K562 (cell line): ENCODE measurements at regions not wholly inside any gene's neighbourhood (a gene's known extent, or its start where the extent isn't known, plus 50 kb on each side); places are given as distances from the start of the nearest gene placed in this dataset.

Experiments
- ATAC-seq: fragments of 200-7000 bp; cut with Tn5 transposase; 3 replicates; pipeline ENCODE4 v1.9.1; 2020; ENCODE audit warnings: moderate library complexity
- BruUV-seq: library from RNA; stranded (reverse); fragments of 400-500 nt; replicated peaks from 2 replicates; lab custom pipeline; 2021; lab: Mats Ljungman, UMichigan
- CTCF ChIA-PET: fragments of 300-600 bp; formaldehyde crosslinking; extraction: SDS; loops from one replicate; lab custom pipeline; 2021; ENCODE audit warnings: low intra/inter-chr PET ratio; lab: Yijun Ruan, JAX
- POLR2A ChIA-PET: fragments of 300-600, 350-650 bp; sonication (Branson Sonifier 250); formaldehyde crosslinking; extraction: SDS; loops from one replicate; lab custom pipeline; 2021; ENCODE audit warnings: antibody characterized with exemption, inconsistent platforms; lab: Yijun Ruan, JAX
- DNase-seq, 4 experiments: peaks; one replicate each; pipeline versions ENCODE4 v3.0.0 to v3.0.0-alpha.2; 2011 to 2018; ENCODE audit warnings: low spot score in 3 of 4, mixed read lengths in 3 of 4; ENCODE audit errors: extremely low read depth in 1 of 4
- FAIRE-seq: peaks from 2 replicates; lab custom pipeline; 2011; peaks lifted over from hg19 to GRCh38; lab: Jason Lieb, UNC
- H2AFZ ChIP-seq: 2 replicates; pipeline ENCODE4 v1.6.0; 2011; ENCODE audit warnings: low read depth, low read length, control low read depth, inconsistent platforms
- H3K27ac ChIP-seq: fragments of 200-600 bp; 3 replicates; pipeline ENCODE4 v1.8.0; 2011; ENCODE audit warnings: low read depth, mild to moderate bottlenecking, control low read depth, inconsistent platforms, low read length, moderate library complexity, mixed read lengths; ENCODE audit errors: extremely low read depth
- H3K27me3 ChIP-seq, 2 experiments: fragments of 300-600 bp in 1 of 2; 2 replicates in 1 of 2; 3 replicates in 1 of 2; pipeline versions ENCODE4 v1.6.0 to v1.8.0; 2011; ENCODE audit warnings: inconsistent platforms in 2 of 2, low read length in 2 of 2, mild to moderate bottlenecking in 1 of 2, mixed read lengths in 1 of 2, moderate library complexity in 1 of 2; ENCODE audit not compliant: control insufficient read depth in 2 of 2, insufficient read depth in 2 of 2
- H3K36me3 ChIP-seq: fragments of 300-600 bp; 3 replicates; pipeline ENCODE4 v1.8.0; 2011; ENCODE audit warnings: mild to moderate bottlenecking, low read length, inconsistent platforms; ENCODE audit not compliant: control insufficient read depth, insufficient read depth
- H3K4me1 ChIP-seq, 2 experiments: fragments of 200-600 bp in 1 of 2; replicated peaks in 1 of 2; 2 replicates in 1 of 2; 3 replicates in 1 of 2; pipeline versions ENCODE4 v1.5.1 to v1.8.0; 2011; ENCODE audit warnings: inconsistent platforms in 2 of 2, low read length in 2 of 2, mild to moderate bottlenecking in 1 of 2, mixed read lengths in 1 of 2, moderate library complexity in 1 of 2; ENCODE audit not compliant: control insufficient read depth in 2 of 2, insufficient read depth in 2 of 2
- H3K4me2 ChIP-seq: 2 replicates; pipeline ENCODE4 v1.6.1; 2011; ENCODE audit warnings: low read length, control low read depth, inconsistent platforms, mixed read lengths; ENCODE audit not compliant: insufficient read depth
- H3K4me3 ChIP-seq: fragments of 200-600 bp; sonication (generic), shearing (Covaris generic); 2 replicates; pipeline ENCODE4 v1.5.1; 2016; ENCODE audit warnings: control low read depth, inconsistent platforms
- H3K79me2 ChIP-seq: fragments of 200-600 bp; 3 replicates; pipeline ENCODE4 v1.8.0; 2011; ENCODE audit warnings: low read length, inconsistent platforms; ENCODE audit not compliant: control insufficient read depth, insufficient read depth
- H3K9ac ChIP-seq, 2 experiments: 2 replicates each; pipeline versions ENCODE4 v1.6.0 to v1.6.1; 2011; ENCODE audit warnings: low read depth in 2 of 2, low read length in 2 of 2, control low read depth in 1 of 2, inconsistent platforms in 1 of 2, mild to moderate bottlenecking in 1 of 2, mixed read lengths in 1 of 2; ENCODE audit not compliant: insufficient read depth in 1 of 2
- H3K9me1 ChIP-seq: one replicate; pipeline ENCODE4 v1.6.0; 2011; ENCODE audit warnings: inconsistent platforms, mild to moderate bottlenecking, low read length, moderate library complexity; ENCODE audit not compliant: control insufficient read depth, insufficient read depth
- H3K9me3 ChIP-seq: replicated peaks from 2 replicates; pipeline ENCODE4 v1.5.1; 2011; ENCODE audit warnings: low read depth, low read length, inconsistent platforms; ENCODE audit not compliant: control insufficient read depth, insufficient read depth
- H4K20me1 ChIP-seq: replicated peaks from 2 replicates; pipeline ENCODE4 v1.6.1; 2011; ENCODE audit warnings: low read length, inconsistent platforms, mixed read lengths; ENCODE audit not compliant: control insufficient read depth, insufficient read depth
- AFF1 ChIP-seq, 2 experiments: fragments of 450-650 bp; IDR thresholded peaks; 2 replicates each; pipeline ENCODE4 v1.6.1; 2018; ENCODE audit warnings: mild to moderate bottlenecking in 2 of 2, low read depth in 1 of 2; ENCODE audit not compliant: partially characterized antibody in 2 of 2
- BDP1 ChIP-seq: IDR thresholded peaks from 3 replicates; pipeline ENCODE4 v1.6.1; 2011; ENCODE audit not compliant: insufficient read length, insufficient read depth
- EWSR1 ChIP-seq: fragments of 450-650 bp; IDR thresholded peaks from 2 replicates; pipeline ENCODE4 v1.6.1; 2018; ENCODE audit warnings: borderline replicate concordance, mild to moderate bottlenecking, low read depth, moderate library complexity; ENCODE audit not compliant: partially characterized antibody
- GABPB1 ChIP-seq: sonication (generic); formaldehyde crosslinking; IDR thresholded peaks from 2 replicates; pipeline ENCODE4 v1.8.0; 2022; ENCODE audit warnings: mild to moderate bottlenecking, missing genetic modification reagents
- HDAC3 ChIP-seq: fragments of 450-650 bp; IDR thresholded peaks from 2 replicates; pipeline ENCODE4 v1.6.1; 2018; ENCODE audit warnings: borderline replicate concordance, mild to moderate bottlenecking, moderate library complexity; ENCODE audit not compliant: partially characterized antibody
- KDM5B ChIP-seq: fragments of 200-600 bp; sonication (generic); IDR thresholded peaks from 2 replicates; pipeline ENCODE4 v1.6.1; 2012; ENCODE audit warnings: low read depth, mild to moderate bottlenecking, moderate library complexity, low read length, control low read depth, inconsistent platforms; ENCODE audit not compliant: insufficient replicate concordance
- RBBP5 ChIP-seq: fragments of 200-600 bp; sonication (generic); IDR thresholded peaks from 2 replicates; pipeline ENCODE4 v1.6.1; 2012; ENCODE audit warnings: borderline replicate concordance, mild to moderate bottlenecking, low read length, control low read depth, inconsistent platforms; ENCODE audit not compliant: insufficient read depth, poor library complexity, severe bottlenecking
- RBM22 ChIP-seq: fragments of 200-400 bp; formaldehyde crosslinking; IDR thresholded peaks from 2 replicates; pipeline ENCODE4 v1.6.1; 2018; ENCODE audit warnings: low read length, low read depth; ENCODE audit not compliant: poor library complexity, severe bottlenecking
- TAF9B ChIP-seq: fragments of 450-650 bp; IDR thresholded peaks from 2 replicates; pipeline ENCODE4 v1.6.1; 2018; ENCODE audit warnings: mild to moderate bottlenecking; ENCODE audit not compliant: partially characterized antibody
- TCF3 ChIP-seq: sonication (generic); formaldehyde crosslinking; IDR thresholded peaks from 2 replicates; pipeline ENCODE4 v1.4.0; 2020; ENCODE audit warnings: mild to moderate bottlenecking, missing genetic modification reagents
- TGIF2 ChIP-seq: sonication (generic); formaldehyde crosslinking; IDR thresholded peaks from 2 replicates; pipeline ENCODE4 v1.8.1; 2022; ENCODE audit warnings: mild to moderate bottlenecking, missing genetic modification reagents, moderate library complexity
- U2AF1 ChIP-seq: fragments of 200-400 bp; formaldehyde crosslinking; optimal IDR thresholded peaks from 2 replicates; pipeline ENCODE3; 2017; ENCODE audit warnings: mild to moderate bottlenecking, low read depth, low read length, moderate library complexity
- ZFP1 ChIP-seq: fragments of 450-650 bp; formaldehyde crosslinking; IDR thresholded peaks from 2 replicates; pipeline ENCODE4 v1.4.0; 2020; ENCODE audit warnings: mild to moderate bottlenecking, mixed read lengths
- ZNF57 ChIP-seq: fragments of 450-650 bp; formaldehyde crosslinking; IDR thresholded peaks from 2 replicates; pipeline ENCODE4 v1.4.0; 2020; ENCODE audit warnings: mild to moderate bottlenecking, moderate library complexity
- ZNF639 ChIP-seq, 2 experiments: fragments of 200-800 bp in 1 of 2; sonication (Bioruptor generic) in 1 of 2; sonication (generic) in 1 of 2; formaldehyde crosslinking in 1 of 2; IDR thresholded peaks in 1 of 2; conservative IDR thresholded peaks in 1 of 2; 2 replicates each; pipeline versions ENCODE4 v1.5.0 to v1.6.1; 2016 to 2020; ENCODE audit warnings: missing compliant biosample characterization in 1 of 2, missing genetic modification characterization in 1 of 2, missing genetic modification reagents in 1 of 2
- ZNF830 ChIP-seq: fragments of 250-450 bp; sonication (Bioruptor Pico); IDR thresholded peaks from 2 replicates; pipeline ENCODE4 v1.5.0; 2021; ENCODE audit warnings: mild to moderate bottlenecking
- WGBS: fragments of 100-300 bp; shearing (Covaris generic); methylation state at CpG from one replicate; pipeline ENCODE4 v1.1.6; 2016; ENCODE audit warnings: low coverage, mixed read lengths; ENCODE audit not compliant: insufficient coverage; ENCODE audit errors: missing lambda C conversion rate; 5-methylcytosine and 5-hydroxymethylcytosine counted together
- in situ Hi-C: fragments of 300-500 bp; cut with MboI; formaldehyde crosslinking; loops from 4 replicates; pipeline ENCODE4 v1.15.0; 2018; ENCODE audit warnings: inconsistent platforms, mixed read lengths
- intact Hi-C: fragments of 100-400 bp; cut with micrococcal nuclease; formaldehyde crosslinking; loops from 2 replicates; pipeline ENCODE4 v1.14.2; 2022

DNA sequence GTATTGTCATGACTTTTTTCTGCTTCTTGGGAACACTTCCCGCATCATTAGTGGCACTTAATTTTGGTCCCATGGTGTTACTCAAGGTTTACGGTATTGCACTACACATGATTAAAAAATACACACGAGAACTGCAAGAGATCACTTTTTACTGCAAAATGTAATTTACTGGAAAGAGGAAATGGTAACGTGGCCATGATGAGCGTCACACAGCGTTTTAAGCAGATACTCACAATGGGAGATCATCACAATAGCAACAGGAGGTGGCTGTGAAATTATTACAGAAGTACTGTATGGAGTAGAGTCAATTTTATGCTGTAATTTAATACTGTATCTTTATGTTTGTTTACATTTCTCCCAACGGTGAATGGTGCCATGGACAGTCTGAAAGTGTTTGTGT is 1510.3 kb downstream of the AMY1C start (continued):
- TF ChIP-seq ZNF639 (CRISPR knock-in tag; conservative IDR thresholded peaks at IDR 0.05 in 1 of 2, IDR thresholded peaks at IDR 0.05 in 1 of 2), result no peak
- no peak for TF ChIP-seq AFF1 (IDR thresholded peaks at IDR 0.05; ENCODE audit: low read depth in 1 of 2, partially characterized antibody in 2 of 2)

- no peak for ATAC-seq
- WGBS, result 5% methylated on average over 2 of the region's 2 CpGs
- DNase-seq, result no peak
- Histone ChIP-seq H3K4me1 (no peaks in the 10 kb centered on the region), H3K4me3 (no peak overlapping the region), H3K36me3 (no peaks in the 10 kb centered on the region), H4K20me1 (no peaks in the 10 kb centered on the region), H3K4me2 (no peak overlapping the region), H3K27me3 (no peaks in the 10 kb centered on the region), H3K27ac (no peak overlapping the region), H3K9me1 (no peaks in the 10 kb centered on the region), H2AFZ (no peak overlapping the region), H3K9ac (no peak overlapping the region), H3K9me3 (0 out of 2 replicates have a peak, but pooled peaks cover under 1% of the 10 kb centered on the region), H3K79me2 (no peaks in the 10 kb centered on the region)
- intact Hi-C loops, result no loop called here
- CTCF ChIA-PET, result no interaction called here
- POLR2A ChIA-PET, result no interaction called here
- FAIRE-seq, result no peak
- no TSS peak for BruUV-seq
- in situ Hi-C loops, result no loop called here
- TF ChIP-seq ZFP1, result no peak
- no peak for TF ChIP-seq KDM5B
- TF ChIP-seq EWSR1, result no peak
- TF ChIP-seq HDAC3, result no peak
- no peak for TF ChIP-seq RBBP5
- no peak for TF ChIP-seq RBM22
- no peak for TF ChIP-seq ZNF830 (CRISPR knock-in tag)
- no peak for TF ChIP-seq ZNF57 (CRISPR knock-in tag)
- TF ChIP-seq U2AF1, result no peak
- TF ChIP-seq BDP1, result no peak
- no peak for TF ChIP-seq GABPB1 (CRISPR knock-in tag)
- TF ChIP-seq TGIF2 (CRISPR knock-in tag), result no peak
- TF ChIP-seq TAF9B, result no peak
- no peak for TF ChIP-seq TCF3 (CRISPR knock-in tag)
These were observed 1521.3 kb downstream of the AMY1C start for GRCh38 chr1:105270966-105271365.
